IMR-90 (cell line): ENCODE measurements at regions not wholly inside any gene's neighbourhood (a gene's known extent, or its start where the extent isn't known, plus 50 kb on each side); places are given as distances from the start of the nearest gene placed in this dataset.

ENCODE experiments used
- ATAC-seq: fragments of 200-7000 bp; cut with Tn5 transposase; 2 replicates; pipeline ENCODE4 v1.9.1; 2020; ENCODE audit warnings: low read depth, mild to moderate bottlenecking, moderate library complexity
- BruUV-seq: library from RNA; stranded (reverse); fragments of 400-500 nt; replicated peaks from 2 replicates; lab custom pipeline; 2021; lab: Mats Ljungman, UMichigan
- CTCF ChIA-PET: fragments of 300-600 bp; formaldehyde crosslinking; extraction: SDS; loops from one replicate; lab custom pipeline; 2021; ENCODE audit warnings: antibody characterized with exemption; lab: Yijun Ruan, JAX
- POLR2A ChIA-PET: fragments of 300-600 bp; sonication (Branson Sonifier 250); formaldehyde crosslinking; loops from one replicate; lab custom pipeline; 2022; ENCODE audit warnings: antibody characterized with exemption; ENCODE audit not compliant: unreplicated experiment; lab: Charles Lee
- DNase-seq: peaks from one replicate; pipeline ENCODE4 v3.0.0; 2013
- H2AFZ ChIP-seq: replicated peaks from 2 replicates; pipeline ENCODE3; 2013; ENCODE audit warnings: low read length, mild to moderate bottlenecking; ENCODE audit not compliant: poor library complexity
- H2AK5ac ChIP-seq: 2 replicates; pipeline ENCODE4 v1.6.1; 2013; ENCODE audit warnings: low read depth, low read length, inconsistent platforms
- H2AK9ac ChIP-seq: replicated peaks from 2 replicates; pipeline ENCODE3; 2013; ENCODE audit warnings: mild to moderate bottlenecking, low read depth, low read length, moderate library complexity; ENCODE audit not compliant: poor library complexity
- H2BK120ac ChIP-seq: 2 replicates; pipeline ENCODE4 v1.6.1; 2013; ENCODE audit warnings: low read depth, low read length, inconsistent platforms
- H2BK15ac ChIP-seq: 3 replicates; pipeline ENCODE4 v1.6.1; 2013; ENCODE audit warnings: low read depth, low read length, inconsistent platforms
- H2BK20ac ChIP-seq: 2 replicates; pipeline ENCODE4 v1.6.1; 2013; ENCODE audit warnings: low read depth, mild to moderate bottlenecking, inconsistent platforms, low read length, moderate library complexity
- H2BK5ac ChIP-seq: 2 replicates; pipeline ENCODE4 v1.6.1; 2013; ENCODE audit warnings: mild to moderate bottlenecking, low read depth, low read length, inconsistent platforms; ENCODE audit not compliant: poor library complexity, severe bottlenecking
- H3K14ac ChIP-seq: replicated peaks from 2 replicates; pipeline ENCODE4 v1.6.1; 2013; ENCODE audit warnings: low read depth, low read length, inconsistent platforms
- H3K18ac ChIP-seq: 2 replicates; pipeline ENCODE4 v1.6.1; 2013; ENCODE audit warnings: low read depth, low read length, control low read depth
- H3K23ac ChIP-seq: 2 replicates; pipeline ENCODE4 v1.6.1; 2013; ENCODE audit warnings: low read depth, low read length, inconsistent platforms
- H3K27ac ChIP-seq: 2 replicates; pipeline ENCODE4 v1.5.1; 2013; ENCODE audit warnings: mild to moderate bottlenecking, control low read depth, low read length; ENCODE audit not compliant: insufficient read depth
- H3K27me3 ChIP-seq: 2 replicates; pipeline ENCODE4 v1.6.1; 2013; ENCODE audit warnings: low read length; ENCODE audit not compliant: control insufficient read depth, insufficient read depth
- H3K36me3 ChIP-seq: 2 replicates; pipeline ENCODE4 v1.6.1; 2013; ENCODE audit warnings: low read length, mixed read lengths; ENCODE audit not compliant: control insufficient read depth, insufficient read depth
- H3K4ac ChIP-seq: 2 replicates; pipeline ENCODE4 v1.6.1; 2013; ENCODE audit warnings: low read depth, low read length, inconsistent platforms
- H3K4me1 ChIP-seq: 2 replicates; pipeline ENCODE4 v1.6.1; 2013; ENCODE audit warnings: low read length, mixed read lengths; ENCODE audit not compliant: control insufficient read depth, insufficient read depth
- H3K4me2 ChIP-seq: 2 replicates; pipeline ENCODE4 v1.6.1; 2013; ENCODE audit warnings: low read depth, mild to moderate bottlenecking, control low read depth, low read length, moderate library complexity
- H3K4me3 ChIP-seq: 2 replicates; pipeline ENCODE4 v1.5.1; 2013; ENCODE audit warnings: low read depth, mild to moderate bottlenecking, control low read depth, low read length, moderate library complexity; ENCODE audit not compliant: insufficient read depth
- H3K56ac ChIP-seq: 2 replicates; pipeline ENCODE4 v1.6.1; 2013; ENCODE audit warnings: low read length, inconsistent platforms; ENCODE audit not compliant: insufficient read depth; ENCODE audit errors: extremely low read depth
- H3K79me1 ChIP-seq, 2 experiments: 2 replicates each; pipeline ENCODE4 v1.6.1; 2013; ENCODE audit warnings: low read length in 2 of 2, inconsistent platforms in 1 of 2, low read depth in 1 of 2
- H3K9ac ChIP-seq: 2 replicates; pipeline ENCODE4 v1.6.1; 2013; ENCODE audit warnings: low read depth, low read length, control low read depth
- H3K9me1 ChIP-seq: 2 replicates; pipeline ENCODE4 v1.6.1; 2013; ENCODE audit warnings: low read length, inconsistent platforms; ENCODE audit not compliant: insufficient read depth
- H3K9me3 ChIP-seq: 2 replicates; pipeline ENCODE4 v1.6.1; 2013; ENCODE audit warnings: low read length; ENCODE audit not compliant: control insufficient read depth, insufficient read depth
- H4K20me1 ChIP-seq: 2 replicates; pipeline ENCODE4 v1.6.1; 2013; ENCODE audit warnings: low read length, inconsistent platforms; ENCODE audit not compliant: insufficient read depth
- H4K5ac ChIP-seq: 2 replicates; pipeline ENCODE4 v1.6.1; 2013; ENCODE audit warnings: mild to moderate bottlenecking, low read depth, low read length, control low read depth
- H4K8ac ChIP-seq, 2 experiments: 2 replicates each; pipeline ENCODE4 v1.6.1; 2013; ENCODE audit warnings: low read depth in 2 of 2, low read length in 2 of 2, control low read depth in 1 of 2, inconsistent platforms in 1 of 2
- H4K91ac ChIP-seq: 2 replicates; pipeline ENCODE4 v1.6.1; 2013; ENCODE audit warnings: low read depth, low read length, inconsistent platforms; ENCODE audit not compliant: insufficient read depth
- CEBPB ChIP-seq: IDR thresholded peaks from 2 replicates; pipeline ENCODE4 v1.6.1; 2012; ENCODE audit warnings: low read depth, low read length, improper control_type of control experiment
- FOS ChIP-seq: fragments of 150-350 bp; IDR thresholded peaks from 2 replicates; pipeline ENCODE4 v1.6.1; 2016; ENCODE audit warnings: low read depth, low read length
- MAZ ChIP-seq: IDR thresholded peaks from 2 replicates; pipeline ENCODE4 v1.6.1; 2012; ENCODE audit warnings: low read depth, mild to moderate bottlenecking, low read length, improper control_type of control experiment, moderate library complexity, borderline replicate concordance
- USF2 ChIP-seq: fragments of 150-350 bp; IDR thresholded peaks from 2 replicates; pipeline ENCODE4 v1.6.1; 2017; ENCODE audit warnings: mild to moderate bottlenecking, antibody characterized with exemption, low read length, low read depth
- WGBS, 2 experiments: methylation state at CpG; one replicate each; pipeline versions ENCODE4 v1.1.5 to v1.1.7; 2013; ENCODE audit warnings: missing lambda C conversion rate in 2 of 2; ENCODE audit not compliant: insufficient read length in 1 of 2; ENCODE audit errors: extremely low coverage in 2 of 2; 5-methylcytosine and 5-hydroxymethylcytosine counted together
- dilution Hi-C: fragments of 300-500 bp; cut with HindIII; formaldehyde crosslinking; loops from one replicate; pipeline ENCODE4 v1.14.3; 2018; ENCODE audit warnings: low sequenced_read_pairs; ENCODE audit not compliant: unreplicated experiment
- in situ Hi-C: fragments of 300-500 bp; cut with MboI; formaldehyde crosslinking; loops from 3 replicates; pipeline ENCODE4 v1.14.3; 2019; ENCODE audit warnings: low sequenced_read_pairs, inconsistent platforms, mixed read lengths
- intact Hi-C: fragments of 100-400 bp; cut with micrococcal nuclease; formaldehyde crosslinking; loops from 2 replicates; pipeline ENCODE4 v1.10.0; 2022

GRCh38 chr12:98385641-98386040, 129.7 kb upstream of the TMPO start:
- no peak overlapping the region for H3K27ac ChIP-seq
- H3K4ac ChIP-seq = no peak overlapping the region
- intact Hi-C loops (no loop called here), in situ Hi-C loops (loop anchor here (25.0 kb wide), 3 partner anchors 1073 to 1798 kb away; no protein-coding TSS in a partner anchor), dilution Hi-C loops (no loop called here)
- H2AFZ ChIP-seq = no peak overlapping the region
- H4K8ac ChIP-seq = no peak overlapping the region
- no peak overlapping the region for H3K4me3 ChIP-seq
- H3K9me1 ChIP-seq = no peaks in the 10 kb centered on the region
- H2BK15ac ChIP-seq = no peak overlapping the region
- POLR2A ChIA-PET = no interaction called here
- no peak overlapping the region for H2AK9ac ChIP-seq
- H3K9ac ChIP-seq = no peak overlapping the region
- H3K18ac ChIP-seq = no peak overlapping the region
- H3K36me3 ChIP-seq = no peaks in the 10 kb centered on the region
- H3K56ac ChIP-seq = no peak overlapping the region
- DNase-seq (no peak), ATAC-seq (no peak)
- no peaks in the 10 kb centered on the region for H4K20me1 ChIP-seq
- no peaks in the 10 kb centered on the region for H3K79me1 ChIP-seq
- no peak overlapping the region for H4K5ac ChIP-seq
- H3K4me2 ChIP-seq = no peak overlapping the region
- no peak overlapping the region for H3K23ac ChIP-seq
- no peak for TF ChIP-seq USF2
- TF ChIP-seq CEBPB = no peak
- no peak for TF ChIP-seq MAZ
- no peak for TF ChIP-seq FOS
- no CpG with 5 or more reads among the region's 1 CpG for WGBS, 2 experiments
- H2AK5ac ChIP-seq = no peak overlapping the region
- peaks cover 3% of the 10 kb centered on the region; the same call in 1 of the 2 replicates for H3K27me3 ChIP-seq
- no peak overlapping the region for H2BK120ac ChIP-seq
- no peaks in the 10 kb centered on the region for H3K9me3 ChIP-seq
- no peak overlapping the region for H2BK20ac ChIP-seq
- BruUV-seq = no TSS peak
- CTCF ChIA-PET = no interaction called here
- H3K4me1 ChIP-seq = no peaks in the 10 kb centered on the region
- H3K14ac ChIP-seq = no peak overlapping the region
- H4K91ac ChIP-seq = no peak overlapping the region
- no peak overlapping the region for H2BK5ac ChIP-seq
